Spleen (tissue), 7 donors: ENCODE measurements at regions not wholly inside any gene's neighbourhood (a gene's known extent, or its start where the extent isn't known, plus 50 kb on each side); places are given as distances from the start of the nearest gene placed in this dataset.

ENCODE experiments used
- CTCF ChIP-seq, 11 experiments: fragments of 200-600 bp in 7 of 11; fragments of 450-650 bp in 4 of 11; sonication (generic) in 4 of 11; IDR thresholded peaks in 8 of 11; conservative IDR thresholded peaks in 3 of 11; 1 replicate in 7 of 11; 2 replicates in 4 of 11; pipeline versions ENCODE4 v1.4.0 to v1.8.0; 2016 to 2021; ENCODE audit warnings: antibody characterized with exemption in 11 of 11, inconsistent platforms in 4 of 11, mild to moderate bottlenecking in 1 of 11
- POLR2A ChIP-seq, 3 donors: fragments of 450-650 bp; IDR thresholded peaks; one replicate each; pipeline ENCODE4 v1.5.1; 2017; ENCODE audit warnings: antibody characterized with exemption in 3 of 3, mild to moderate bottlenecking in 1 of 3
- donor health status: DM: no; HTN: no; CAD: no; lungs with moderate emphysema.
- donor health status: DM: no; HTN: no; CAD: no.
- donor health status: DM: no; HTN: no; CAD: no.

GRCh38 chr2:120929829-120930228, 194.2 kb downstream of the GLI2 start:
- TF ChIP-seq CTCF (IDR thresholded peaks at IDR 0.05 in 8 of 11, conservative IDR thresholded peaks at IDR 0.05 in 3 of 11) = no peak
- no peak for TF ChIP-seq POLR2A (IDR thresholded peaks at IDR 0.05)
